DND-41 (cell line): ENCODE measurements at regions not wholly inside any gene's neighbourhood (a gene's known extent, or its start where the extent isn't known, plus 50 kb on each side); places are given as distances from the start of the nearest gene placed in this dataset.

Source experiments
- ATAC-seq: fragments of 200-7000 bp; cut with Tn5 transposase; 3 replicates; pipeline ENCODE4 v1.9.1; 2021; ENCODE audit warnings: low read depth; ENCODE audit not compliant: insufficient read depth
- DNase-seq: peaks from one replicate; pipeline ENCODE4 v3.0.0-alpha.2; 2020
- H2AFZ ChIP-seq: 2 replicates; pipeline ENCODE4 v1.6.0; 2012; ENCODE audit warnings: low read depth, low read length
- H3K27ac ChIP-seq: 2 replicates; pipeline ENCODE4 v1.5.1; 2012; ENCODE audit warnings: low read length, inconsistent platforms
- H3K27me3 ChIP-seq: fragments of 200-600 bp; sonication (generic); 2 replicates; pipeline ENCODE4 v1.6.0; 2012; ENCODE audit warnings: low read length, mild to moderate bottlenecking, inconsistent platforms; ENCODE audit not compliant: insufficient read depth, poor library complexity
- H3K36me3 ChIP-seq: 2 replicates; pipeline ENCODE4 v1.5.1; 2012; ENCODE audit warnings: low read length, inconsistent platforms; ENCODE audit not compliant: insufficient read depth
- H3K4me1 ChIP-seq: 2 replicates; pipeline ENCODE4 v1.5.1; 2012; ENCODE audit warnings: mild to moderate bottlenecking, low read length; ENCODE audit not compliant: insufficient read depth
- H3K4me2 ChIP-seq: 2 replicates; pipeline ENCODE4 v1.6.0; 2012; ENCODE audit warnings: mild to moderate bottlenecking, moderate library complexity, low read length, inconsistent platforms; ENCODE audit not compliant: insufficient read depth
- H3K4me3 ChIP-seq, 2 experiments: fragments of 200-600 bp in 1 of 2; shearing (Covaris generic) in 1 of 2; 2 replicates each; pipeline ENCODE4 v1.5.1; 2012 to 2016; ENCODE audit warnings: inconsistent platforms in 2 of 2, low read length in 2 of 2, mild to moderate bottlenecking in 2 of 2, low read depth in 1 of 2, moderate library complexity in 1 of 2
- H3K79me2 ChIP-seq: 2 replicates; pipeline ENCODE4 v1.6.0; 2012; ENCODE audit warnings: low read length, inconsistent platforms; ENCODE audit not compliant: insufficient read depth
- H3K9ac ChIP-seq: 2 replicates; pipeline ENCODE4 v1.6.0; 2012; ENCODE audit warnings: low read depth, mild to moderate bottlenecking, inconsistent platforms, low read length, moderate library complexity
- H3K9me3 ChIP-seq: 2 replicates; pipeline ENCODE4 v1.5.1; 2012; ENCODE audit warnings: low read length, moderate library complexity, mild to moderate bottlenecking, inconsistent platforms; ENCODE audit not compliant: insufficient read depth, severe bottlenecking
- H4K20me1 ChIP-seq: 2 replicates; pipeline ENCODE4 v1.6.0; 2012; ENCODE audit warnings: low read length; ENCODE audit not compliant: insufficient read depth
- EZH2 ChIP-seq: IDR thresholded peaks from 3 replicates; pipeline ENCODE4 v1.6.1; 2012; ENCODE audit warnings: borderline replicate concordance, low read depth, mild to moderate bottlenecking, moderate library complexity, low read length, inconsistent platforms; ENCODE audit not compliant: severe bottlenecking
- TF ChIP-seq, protein P1 (sequence below): IDR thresholded peaks from 2 replicates; pipeline ENCODE4 v1.5.1; 2012; ENCODE audit warnings: borderline replicate concordance, low read length, moderate library complexity, mild to moderate bottlenecking; ENCODE audit not compliant: poor library complexity, severe bottlenecking; ENCODE audit errors: extremely low read depth

GRCh38 chr2:129062146-129062912 lies 743.7 kb upstream of the HS6ST1 start:
- Histone ChIP-seq H3K9ac (no peak overlapping the region), H3K4me3 (no peak overlapping the region), H3K36me3 (no peaks in the 10 kb centered on the region), H3K4me2 (no peak overlapping the region), H3K27ac (no peak overlapping the region), H3K79me2 (no peaks in the 10 kb centered on the region), H3K4me1 (no peaks in the 10 kb centered on the region), H2AFZ (no peak overlapping the region), H3K9me3 (no peaks in the 10 kb centered on the region), H4K20me1 (no peaks in the 10 kb centered on the region), H3K27me3 (no peaks in the 10 kb centered on the region)
- DNase-seq (no peak), ATAC-seq (no peak)
- TF ChIP-seq EZH2: no peak
- TF ChIP-seq, protein P1, sequence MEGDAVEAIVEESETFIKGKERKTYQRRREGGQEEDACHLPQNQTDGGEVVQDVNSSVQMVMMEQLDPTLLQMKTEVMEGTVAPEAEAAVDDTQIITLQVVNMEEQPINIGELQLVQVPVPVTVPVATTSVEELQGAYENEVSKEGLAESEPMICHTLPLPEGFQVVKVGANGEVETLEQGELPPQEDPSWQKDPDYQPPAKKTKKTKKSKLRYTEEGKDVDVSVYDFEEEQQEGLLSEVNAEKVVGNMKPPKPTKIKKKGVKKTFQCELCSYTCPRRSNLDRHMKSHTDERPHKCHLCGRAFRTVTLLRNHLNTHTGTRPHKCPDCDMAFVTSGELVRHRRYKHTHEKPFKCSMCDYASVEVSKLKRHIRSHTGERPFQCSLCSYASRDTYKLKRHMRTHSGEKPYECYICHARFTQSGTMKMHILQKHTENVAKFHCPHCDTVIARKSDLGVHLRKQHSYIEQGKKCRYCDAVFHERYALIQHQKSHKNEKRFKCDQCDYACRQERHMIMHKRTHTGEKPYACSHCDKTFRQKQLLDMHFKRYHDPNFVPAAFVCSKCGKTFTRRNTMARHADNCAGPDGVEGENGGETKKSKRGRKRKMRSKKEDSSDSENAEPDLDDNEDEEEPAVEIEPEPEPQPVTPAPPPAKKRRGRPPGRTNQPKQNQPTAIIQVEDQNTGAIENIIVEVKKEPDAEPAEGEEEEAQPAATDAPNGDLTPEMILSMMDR: no peak

DNA sequence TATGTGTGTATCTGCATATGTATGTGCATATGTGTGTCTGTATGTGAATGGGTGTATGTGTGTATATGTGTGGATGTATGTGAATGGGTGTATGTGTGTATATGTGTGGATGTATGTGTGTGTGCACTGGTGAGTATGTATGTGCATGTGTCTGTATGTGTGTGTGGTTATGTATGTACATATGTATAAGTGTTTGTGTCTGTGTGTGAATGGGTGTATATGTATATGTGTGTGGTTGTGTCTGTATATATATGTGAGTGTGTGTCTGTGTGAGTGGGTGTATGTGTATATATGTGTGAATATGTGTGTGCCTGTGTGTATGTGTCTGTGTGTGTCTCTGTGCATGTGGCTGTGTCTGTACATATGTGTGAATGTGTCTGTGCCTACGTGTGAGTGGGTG lies 748.4 kb upstream of the HS6ST1 start:
- no peaks in the 10 kb centered on the region for H4K20me1 ChIP-seq
- H3K4me2 ChIP-seq: no peak overlapping the region
- DNase-seq (no peak), ATAC-seq (no peak)
- TF ChIP-seq, protein P1: no peak
- TF ChIP-seq EZH2: no peak
- no peaks in the 10 kb centered on the region for H3K27me3 ChIP-seq
- H3K79me2 ChIP-seq: no peaks in the 10 kb centered on the region
- H3K9me3 ChIP-seq: no peaks in the 10 kb centered on the region
- no peak overlapping the region for H2AFZ ChIP-seq
- no peaks in the 10 kb centered on the region for H3K4me1 ChIP-seq
- no peaks in the 10 kb centered on the region for H3K36me3 ChIP-seq
- no peak overlapping the region for H3K4me3 ChIP-seq
- no peak overlapping the region for H3K9ac ChIP-seq
- H3K27ac ChIP-seq: no peak overlapping the region

GRCh38 chr2:129067953-129068352 lies 749.3 kb upstream of the HS6ST1 start:
- Histone ChIP-seq H3K4me1 (no peaks in the 10 kb centered on the region), H2AFZ (no peak overlapping the region), H3K9me3 (no peaks in the 10 kb centered on the region), H3K79me2 (no peaks in the 10 kb centered on the region), H4K20me1 (no peaks in the 10 kb centered on the region), H3K27me3 (no peaks in the 10 kb centered on the region), H3K36me3 (no peaks in the 10 kb centered on the region), H3K4me3 (no peak overlapping the region), H3K27ac (no peak overlapping the region), H3K9ac (no peak overlapping the region), H3K4me2 (no peak overlapping the region)
- TF ChIP-seq, protein P1: no peak
- DNase-seq (no peak), ATAC-seq (no peak)
